NCI-H128 (cell line): ENCODE measurements at regions not wholly inside any gene's neighbourhood (a gene's known extent, or its start where the extent isn't known, plus 50 kb on each side); places are given as distances from the start of the nearest gene placed in this dataset.

Experiments
- DNase-seq: peaks from one replicate; lab custom pipeline; 2025; ENCODE audit not compliant: unreplicated experiment; lab: John Stamatoyannopoulos, UW

DNA sequence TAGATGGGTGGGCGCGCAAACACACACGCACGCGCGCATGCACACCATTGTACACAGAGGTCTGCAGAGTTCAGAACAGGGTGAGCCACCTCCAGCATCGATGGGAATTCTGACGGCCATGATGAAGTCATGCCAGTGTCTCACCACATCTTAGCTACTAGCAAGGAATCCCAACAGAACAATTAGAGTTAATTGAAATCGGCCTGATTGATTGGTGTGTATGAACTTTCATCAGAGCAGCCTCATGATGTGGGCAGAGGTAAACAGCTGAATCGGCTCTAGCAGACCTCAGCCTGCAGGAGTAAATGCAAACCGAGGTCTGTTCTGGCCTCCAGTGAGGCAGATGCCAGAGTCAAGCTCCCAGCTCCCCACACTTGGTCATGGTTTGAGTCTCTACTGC lies 200.6 kb downstream of the CBLN1 start:
- no peak for DNase-seq

DNA sequence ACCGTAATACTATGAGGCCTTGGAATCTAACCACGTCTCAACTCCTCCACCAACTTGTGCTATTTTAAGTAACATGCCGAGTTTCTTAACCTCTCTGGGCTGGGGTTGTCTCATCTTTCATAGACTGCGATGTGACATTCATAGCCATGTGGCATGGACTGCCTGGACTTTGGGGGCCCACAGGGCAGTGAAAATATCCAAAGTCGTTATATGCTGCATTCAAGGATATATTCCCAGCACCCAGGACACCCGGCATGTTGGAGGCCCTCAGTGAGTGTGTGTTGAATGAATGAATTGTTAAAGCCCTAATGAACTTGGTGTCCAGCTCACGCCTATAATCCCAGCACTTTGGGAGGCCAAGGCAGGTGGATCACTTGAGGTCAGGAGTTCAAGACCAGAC lies 203.1 kb downstream of the CBLN1 start:
- DNase-seq = no peak

- DNase-seq = no peak
Measured at GRCh38 chr16:49078104-49078503, 203.5 kb downstream of the CBLN1 start.

- DNase-seq = no peak
Measured at GRCh38 chr16:49075709-49076108, 205.9 kb downstream of the CBLN1 start.

DNA sequence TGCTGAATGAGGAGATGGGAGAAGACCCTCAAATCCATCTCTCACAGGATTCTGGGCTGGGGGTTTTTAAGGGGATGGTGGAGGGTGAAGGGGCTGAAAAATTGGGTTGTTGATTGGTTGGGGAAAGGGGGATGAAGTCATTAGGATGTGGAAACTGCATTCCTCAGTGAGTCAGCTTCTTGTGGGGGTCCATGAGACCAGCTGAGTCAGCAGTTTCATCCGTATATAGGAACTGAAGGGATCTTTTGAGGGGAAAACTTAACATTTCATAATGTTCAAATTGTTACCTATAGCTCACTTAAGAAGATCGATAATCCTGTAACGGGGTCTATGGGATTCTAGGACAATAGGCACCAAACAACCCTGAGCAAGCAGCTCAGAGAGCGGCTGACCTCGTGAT lies 213.4 kb downstream of the CBLN1 start:
- DNase-seq = no peak

DNA sequence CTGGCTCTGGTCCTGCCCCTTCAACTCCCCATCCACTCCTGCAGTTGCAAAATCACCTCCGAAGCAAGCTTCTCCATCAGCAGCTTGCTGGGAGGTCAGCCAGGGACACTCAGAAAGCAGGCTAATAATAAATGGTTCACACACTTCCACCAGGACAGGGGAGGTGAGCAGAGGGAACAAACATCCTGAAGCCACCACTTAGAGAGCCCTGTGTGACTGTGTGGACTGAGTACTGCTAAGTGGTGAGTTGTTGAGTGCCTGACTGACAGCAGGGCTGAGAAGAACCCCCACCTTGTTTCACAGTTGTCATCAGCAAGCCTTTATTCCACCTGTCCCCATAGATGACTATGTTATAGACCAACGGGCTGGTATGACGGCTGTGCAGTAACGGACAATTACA lies 213.9 kb downstream of the CBLN1 start:
- DNase-seq = no peak

GRCh38 chr16:49061137-49061714 lies 220.4 kb downstream of the CBLN1 start:
- DNase-seq = no peak

DNA sequence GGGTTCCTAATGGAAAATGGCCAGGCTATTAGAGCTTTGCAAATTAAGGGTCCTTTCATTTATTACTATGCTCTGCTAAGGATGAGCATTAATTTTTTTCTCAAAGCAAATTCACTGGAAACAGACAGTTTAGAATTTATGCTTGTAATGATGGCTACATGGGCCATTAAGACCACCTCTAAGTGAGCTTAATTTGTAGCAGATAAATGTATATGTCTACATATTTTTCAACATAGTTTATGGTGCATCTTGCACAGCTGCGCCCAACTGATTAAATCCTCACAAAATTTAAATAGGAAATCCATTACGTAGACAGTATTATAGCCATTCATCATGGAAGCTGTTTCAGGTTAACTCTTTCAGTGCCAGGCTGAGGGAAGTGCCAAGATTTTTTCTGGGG lies 220.9 kb downstream of the CBLN1 start:
- no peak for DNase-seq

- no peak for DNase-seq
Measured at GRCh38 chr16:49058382-49058781, 223.3 kb downstream of the CBLN1 start.

GRCh38 chr16:49057936-49058335 lies 223.7 kb downstream of the CBLN1 start:
- no peak for DNase-seq

- no peak for DNase-seq
Measured at GRCh38 chr16:49057391-49057790, 224.2 kb downstream of the CBLN1 start.

GRCh38 chr16:49056546-49056945 lies 225.1 kb downstream of the CBLN1 start:
- DNase-seq = no peak

GRCh38 chr16:49055824-49056545 lies 225.7 kb downstream of the CBLN1 start:
- no peak for DNase-seq

- DNase-seq = no peak
Measured at GRCh38 chr16:49055291-49055690, 226.3 kb downstream of the CBLN1 start.

- DNase-seq = no peak
Measured at GRCh38 chr16:49054606-49055005, 227.0 kb downstream of the CBLN1 start.

GRCh38 chr16:49052846-49053245 lies 228.8 kb downstream of the CBLN1 start:
- DNase-seq = no peak

DNA sequence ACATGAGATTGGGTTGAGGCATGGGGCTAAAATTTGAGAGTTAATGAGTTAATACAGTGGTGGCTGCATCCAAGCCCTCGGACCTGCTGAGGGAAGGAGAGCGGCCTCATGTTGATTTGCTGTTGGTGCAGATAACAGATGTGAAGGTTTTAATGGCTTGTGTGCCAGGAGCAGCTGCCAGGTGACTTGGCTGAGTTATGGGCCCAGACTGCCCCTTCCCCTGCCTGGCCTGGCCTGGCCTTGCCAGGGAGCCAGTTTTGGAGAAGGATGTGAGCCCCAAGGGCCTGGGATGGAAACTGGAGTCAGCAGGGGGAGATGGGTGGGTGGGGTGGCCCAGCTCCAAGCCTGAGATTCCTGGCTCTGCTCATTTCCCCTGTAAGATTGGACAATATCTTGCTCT lies 230.1 kb downstream of the CBLN1 start:
- no peak for DNase-seq

GRCh38 chr16:49050607-49051006 lies 231.0 kb downstream of the CBLN1 start:
- DNase-seq = no peak

DNA sequence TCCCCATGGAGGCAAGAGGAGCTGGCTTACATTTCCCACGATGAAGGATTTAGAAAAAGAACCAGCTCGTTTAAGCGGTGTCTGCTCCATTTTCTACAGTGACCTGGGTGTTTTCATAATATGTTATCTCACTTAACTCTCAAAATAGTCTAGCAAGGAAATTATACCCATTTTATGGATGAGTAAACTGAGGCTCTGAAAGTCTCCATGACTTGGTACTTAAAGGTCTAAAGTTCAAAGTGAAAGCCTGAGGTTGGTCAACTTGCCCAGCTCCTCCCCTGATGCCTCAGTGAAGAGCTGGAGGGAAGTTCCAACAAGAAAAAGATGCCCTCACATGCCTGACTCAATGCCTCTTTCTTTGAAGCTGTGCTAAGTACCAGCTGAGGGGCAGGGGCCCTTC lies 232.0 kb downstream of the CBLN1 start:
- DNase-seq = no peak

- DNase-seq = no peak
Measured at GRCh38 chr16:49049191-49049590, 232.4 kb downstream of the CBLN1 start.

GRCh38 chr16:49048557-49048956 lies 233.1 kb downstream of the CBLN1 start:
- DNase-seq = no peak

DNA sequence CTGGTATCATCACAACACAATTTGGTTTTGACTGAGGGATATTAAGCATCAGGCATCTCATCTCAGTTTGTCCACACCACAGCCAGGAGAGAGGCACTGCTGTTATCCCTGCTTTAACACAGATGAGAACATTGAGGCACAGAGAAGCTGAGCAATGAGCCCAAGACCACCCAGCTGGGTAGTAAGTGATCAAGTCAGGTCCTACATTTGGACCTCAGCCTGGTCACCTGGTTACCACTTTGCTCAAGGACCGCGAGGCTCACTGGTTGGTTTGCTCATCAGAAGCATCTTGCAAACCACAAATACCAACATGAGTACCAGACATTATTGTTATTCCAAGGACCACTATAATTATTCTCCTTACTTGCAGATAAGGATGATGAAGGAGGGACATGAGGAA lies 245.5 kb downstream of the CBLN1 start:
- no peak for DNase-seq

- DNase-seq = no peak
Measured at GRCh38 chr16:49027420-49027819, 254.2 kb downstream of the CBLN1 start.
